ENCODE measurements at regions not wholly inside any gene's neighbourhood (a gene's known extent, or its start where the extent isn't known, plus 50 kb on each side); places are given as distances from the start of the nearest gene placed in this dataset.

GRCh38 chrX:121782976-121783375, 735.6 kb downstream of the GLUD2 start:
- Histone ChIP-seq H3K4me3 (no peak overlapping the region), H3K27ac (no peak overlapping the region), H3K9me3 (no peaks in the 10 kb centered on the region), H3K4me1 (no peaks in the 10 kb centered on the region), H3K4me2 (no peak overlapping the region)
- POLR2A ChIA-PET = no interaction called here
- no peak for TF ChIP-seq ATOH8 (CRISPR knock-in tag; IDR thresholded peaks at IDR 0.05; ENCODE audit: low read depth)
- TF ChIP-seq BCL3 (IDR thresholded peaks at IDR 0.05) = no peak
- TF ChIP-seq GATA3 (IDR thresholded peaks at IDR 0.05; ENCODE audit: borderline replicate concordance) = no peak
- TF ChIP-seq REST (IDR thresholded peaks at IDR 0.05) = no peak
- no peak for TF ChIP-seq HMGXB4 (CRISPR knock-in tag; IDR thresholded peaks at IDR 0.05; ENCODE audit: borderline replicate concordance)
- TF ChIP-seq ESRRA (IDR thresholded peaks at IDR 0.05; ENCODE audit: borderline replicate concordance, low read length) = no peak
- TF ChIP-seq HOXA7 (CRISPR knock-in tag; IDR thresholded peaks at IDR 0.05) = no peak
- no peak for TF ChIP-seq MYC (IDR thresholded peaks at IDR 0.05; ENCODE audit: borderline replicate concordance, low read length)
- TF ChIP-seq KDM1A (IDR thresholded peaks at IDR 0.05; ENCODE audit: low read depth) = no peak
- TF ChIP-seq MAX (IDR thresholded peaks at IDR 0.05) = no peak
- no peak for TF ChIP-seq CBX2 (IDR thresholded peaks at IDR 0.05; ENCODE audit: borderline replicate concordance, low read depth)
- no peak for FAIRE-seq
- CTCF ChIA-PET = no interaction called here
- WGBS (ENCODE audit: missing lambda C conversion rate) = 29% methylated on average over 3 of the region's 3 CpGs
- no peak for ATAC-seq
- DNase-seq (ENCODE audit: low read depth in 1 of 2, low spot score in 1 of 2) = no peak

- no peaks in the 10 kb centered on the region for H3K9me3 ChIP-seq
- H3K4me3 ChIP-seq = no peak overlapping the region
- no peaks in the 10 kb centered on the region for H3K4me1 ChIP-seq
- FAIRE-seq (no peak), ATAC-seq (no peak), DNase-seq (ENCODE audit: low read depth in 1 of 2, low spot score in 1 of 2) (no peak)
- no CpG with 5 or more reads among the region's 7 CpGs for WGBS (ENCODE audit: missing lambda C conversion rate)
- CTCF ChIA-PET = no interaction called here
- H3K4me2 ChIP-seq = no peak overlapping the region
- POLR2A ChIA-PET = no interaction called here
- H3K27ac ChIP-seq = no peak overlapping the region
- TF ChIP-seq ZSCAN20 (CRISPR knock-in tag; IDR thresholded peaks at IDR 0.05) (no peak), MYC (IDR thresholded peaks at IDR 0.05; ENCODE audit: borderline replicate concordance, low read length) (no peak), CBX2 (IDR thresholded peaks at IDR 0.05; ENCODE audit: borderline replicate concordance, low read depth) (no peak), BHLHE40 (IDR thresholded peaks at IDR 0.05; ENCODE audit: low read depth, low read length) (no peak), POLR2AphosphoS2 (conservative IDR thresholded peaks at IDR 0.05; ENCODE audit: low read length) (no peak), SREBF2 (IDR thresholded peaks at IDR 0.05) (no peak), USF2 (IDR thresholded peaks at IDR 0.05) (no peak), EP300 (IDR thresholded peaks at IDR 0.05) (no peak)
Observed at GRCh38 chrX:121802881-121803412, 755.5 kb downstream of the GLUD2 start.
